ENCODE measurements at regions not wholly inside any gene's neighbourhood (a gene's known extent, or its start where the extent isn't known, plus 50 kb on each side); places are given as distances from the start of the nearest gene placed in this dataset.

DNA sequence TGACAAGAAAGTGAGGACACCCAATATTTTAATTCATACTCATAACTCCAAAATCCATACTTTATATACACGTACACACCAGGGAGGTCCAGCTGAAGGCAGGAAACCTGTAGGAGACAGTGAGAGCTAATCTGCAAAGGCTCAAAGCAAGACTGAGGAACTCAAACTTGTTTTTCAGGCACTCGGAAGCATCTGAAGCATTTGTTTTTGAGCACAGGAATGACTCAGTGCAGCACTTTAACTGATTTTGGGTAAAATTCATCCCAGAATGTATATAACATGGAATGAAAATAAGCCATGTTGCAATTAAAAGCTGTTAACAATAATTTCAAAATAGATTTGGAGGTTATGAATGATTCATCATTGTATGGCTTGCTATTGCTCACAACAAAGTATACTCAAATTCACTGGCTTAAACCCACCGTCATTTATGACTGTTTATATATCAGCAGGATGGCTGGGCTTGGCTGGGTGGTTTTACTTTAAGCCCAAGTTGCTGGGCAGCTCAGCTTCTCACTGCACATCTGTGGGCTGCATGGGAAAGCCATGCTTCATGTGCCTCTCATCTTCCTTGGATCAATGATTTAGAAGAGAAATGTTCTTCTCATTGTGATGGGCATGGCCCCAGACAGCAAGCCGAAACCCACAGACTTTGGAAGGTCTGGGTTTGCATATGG, 177.0 kb downstream of the RFC3 start:
- H3K27ac ChIP-seq (ENCODE audit: insufficient read length, low read depth, low read length): no peak overlapping the region
- H2BK15ac ChIP-seq (ENCODE audit: low read depth, low read length): no peak overlapping the region
- no peak overlapping the region for H2BK120ac ChIP-seq (ENCODE audit: low read depth, low read length, poor library complexity, severe bottlenecking)
- no peaks in the 10 kb centered on the region for H3K23me2 ChIP-seq (ENCODE audit: insufficient read length, low read depth, low read length, poor library complexity, severe bottlenecking)
- no peak overlapping the region for H3K4me2 ChIP-seq (ENCODE audit: insufficient read depth, insufficient read length, low read length)
- Mint-ChIP-seq H3K27ac (no peak overlapping the region), H3K4me1 (peaks cover under 1 to 4% of the 10 kb centered on the region in 2 experiments; a peak in 2 of 4 replicates), H3K4me3 (no peak overlapping the region), H3K36me3 (ENCODE audit: insufficient read depth in 1 of 3, low read depth in 3 of 3) (no peaks in the 10 kb centered on the region), H3K27me3 (ENCODE audit: low read depth) (no peaks in the 10 kb centered on the region), H3K9me3 (no peaks in the 10 kb centered on the region; a peak in 1 of 5 replicates)
- no peaks in the 10 kb centered on the region for H3K79me1 ChIP-seq (ENCODE audit: insufficient read depth, low read depth, low read length, poor library complexity, severe bottlenecking)
- no peak overlapping the region for H3T11ph ChIP-seq (ENCODE audit: low read length)
- H4K91ac ChIP-seq (ENCODE audit: insufficient read length, low read depth, low read length): no peak overlapping the region
- H2BK20ac ChIP-seq (ENCODE audit: low read depth, low read length, poor library complexity, severe bottlenecking): no peak overlapping the region
- whole genome bisulfite sequencing (ENCODE audit: extremely low coverage, insufficient read length, low lambda C conversion rate): no CpG with 5 or more reads among the region's 4 CpGs
- no peak overlapping the region for H2AFZ ChIP-seq (ENCODE audit: low read length)
- no peak overlapping the region for H3K23ac ChIP-seq (ENCODE audit: insufficient read length, low read depth, low read length)
- no peak for DNase-seq
- no peak overlapping the region for H2AK5ac ChIP-seq (ENCODE audit: insufficient read length, low read length)
- no peaks in the 10 kb centered on the region for H3K27me3 ChIP-seq (ENCODE audit: insufficient read depth, low read length)
- no peak overlapping the region for H3K4ac ChIP-seq (ENCODE audit: low read depth, low read length)
- H4K20me1 ChIP-seq (ENCODE audit: control insufficient read depth, insufficient read depth, insufficient read length): peaks cover 3% of the 10 kb centered on the region
- no peak overlapping the region for H4K5ac ChIP-seq (ENCODE audit: insufficient read length, low read depth, low read length)
- no peak overlapping the region for H3K14ac ChIP-seq (ENCODE audit: insufficient read depth, low read length)
- H3K79me2 ChIP-seq (ENCODE audit: insufficient read depth, low read length): no peaks in the 10 kb centered on the region
- no peaks in the 10 kb centered on the region for H3K4me1 ChIP-seq (ENCODE audit: insufficient read depth, low read length)
- no peak overlapping the region for H3K56ac ChIP-seq (ENCODE audit: insufficient read length, low read depth, low read length)
- H2BK5ac ChIP-seq (ENCODE audit: insufficient read length, low read length): no peak overlapping the region
- no peak overlapping the region for H2BK12ac ChIP-seq (ENCODE audit: insufficient read length, low read depth, low read length)
- TF ChIP-seq, protein P1, sequence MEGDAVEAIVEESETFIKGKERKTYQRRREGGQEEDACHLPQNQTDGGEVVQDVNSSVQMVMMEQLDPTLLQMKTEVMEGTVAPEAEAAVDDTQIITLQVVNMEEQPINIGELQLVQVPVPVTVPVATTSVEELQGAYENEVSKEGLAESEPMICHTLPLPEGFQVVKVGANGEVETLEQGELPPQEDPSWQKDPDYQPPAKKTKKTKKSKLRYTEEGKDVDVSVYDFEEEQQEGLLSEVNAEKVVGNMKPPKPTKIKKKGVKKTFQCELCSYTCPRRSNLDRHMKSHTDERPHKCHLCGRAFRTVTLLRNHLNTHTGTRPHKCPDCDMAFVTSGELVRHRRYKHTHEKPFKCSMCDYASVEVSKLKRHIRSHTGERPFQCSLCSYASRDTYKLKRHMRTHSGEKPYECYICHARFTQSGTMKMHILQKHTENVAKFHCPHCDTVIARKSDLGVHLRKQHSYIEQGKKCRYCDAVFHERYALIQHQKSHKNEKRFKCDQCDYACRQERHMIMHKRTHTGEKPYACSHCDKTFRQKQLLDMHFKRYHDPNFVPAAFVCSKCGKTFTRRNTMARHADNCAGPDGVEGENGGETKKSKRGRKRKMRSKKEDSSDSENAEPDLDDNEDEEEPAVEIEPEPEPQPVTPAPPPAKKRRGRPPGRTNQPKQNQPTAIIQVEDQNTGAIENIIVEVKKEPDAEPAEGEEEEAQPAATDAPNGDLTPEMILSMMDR (conservative IDR thresholded peaks at IDR 0.05): no peak
- H3K9me3 ChIP-seq (ENCODE audit: control insufficient read depth, low read depth, low read length): no peaks in the 10 kb centered on the region
- H4K8ac ChIP-seq (replicated peaks; ENCODE audit: insufficient read length, low read depth, low read length): no peak overlapping the region
- H3K9ac ChIP-seq (ENCODE audit: extremely low read depth, insufficient read length, low read length): no peak overlapping the region
- no peak overlapping the region for H3K18ac ChIP-seq (ENCODE audit: insufficient read length, low read depth, low read length)

All from H9 (cell line).